OCI-LY7 (cell line): ENCODE measurements at regions not wholly inside any gene's neighbourhood (a gene's known extent, or its start where the extent isn't known, plus 50 kb on each side); places are given as distances from the start of the nearest gene placed in this dataset.

ENCODE experiments used
- CTCF ChIP-seq: fragments of 200-600 bp; sonication (generic); conservative IDR thresholded peaks from 2 replicates; pipeline ENCODE4 v1.5.1; 2014; ENCODE audit warnings: mild to moderate bottlenecking, antibody characterized with exemption, low read length, moderate library complexity, mixed read lengths
- EZH2phosphoT487 ChIP-seq: fragments of 200-600 bp; sonication (generic); IDR thresholded peaks from 2 replicates; pipeline ENCODE4 v1.6.1; 2018; ENCODE audit warnings: low read depth, borderline replicate concordance, mild to moderate bottlenecking, mixed run types, antibody characterized with exemption, low read length, moderate library complexity, mixed read lengths

DNA sequence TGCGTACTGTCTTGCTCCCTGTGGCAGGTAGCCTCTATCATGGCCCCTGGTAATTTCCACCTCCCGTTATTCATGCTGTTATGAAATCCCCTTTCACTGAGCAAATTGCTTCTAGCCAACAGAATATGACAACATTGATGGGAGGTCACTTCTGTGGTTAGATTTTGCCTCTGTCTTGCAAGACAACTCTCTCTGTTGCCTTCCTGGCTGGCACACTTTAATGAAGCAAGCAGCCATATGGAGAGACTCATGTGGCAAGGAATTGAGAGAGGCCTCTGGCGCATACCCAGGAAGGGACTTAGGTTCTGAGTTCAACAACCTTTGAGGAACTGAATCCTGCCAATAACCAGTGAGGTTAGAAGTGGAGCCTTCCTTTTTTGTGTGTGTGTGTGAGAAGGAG is 51.8 kb upstream of the GPRC5B start:
- TF ChIP-seq CTCF, result no peak
- TF ChIP-seq EZH2phosphoT487, result no peak
